ENCODE measurements at regions not wholly inside any gene's neighbourhood (a gene's known extent, or its start where the extent isn't known, plus 50 kb on each side); places are given as distances from the start of the nearest gene placed in this dataset.
"Not testable (repeated sequence)": the region's sequence is repeated elsewhere in the genome, so short reads cannot be mapped to it uniquely, and the experiment has no call there.

DNA sequence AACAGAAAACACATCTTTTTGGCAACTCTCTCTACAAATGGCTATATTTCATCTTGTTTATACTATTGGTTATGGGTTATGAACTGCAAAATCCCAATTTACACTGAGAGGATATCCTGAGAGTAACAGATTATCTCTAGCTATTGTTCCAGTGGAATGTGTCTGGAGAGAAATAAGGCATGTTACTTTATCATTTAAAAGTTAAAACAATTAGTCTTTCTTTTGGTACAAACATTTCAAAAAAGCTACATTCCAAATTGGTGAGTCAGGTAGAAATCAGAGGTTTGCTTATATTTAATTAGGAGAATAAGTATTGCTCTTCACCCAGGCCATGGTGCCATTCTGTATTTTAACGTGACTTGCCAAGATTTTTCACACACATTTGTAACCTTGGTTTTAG is 411.6 kb downstream of the CCER1 start:
- Histone ChIP-seq H3K4me3 (replicated peaks in 1 of 4; ENCODE audit: control extremely low read depth in 1 of 4, insufficient read depth in 1 of 4, low read depth in 3 of 4, low read length in 4 of 4) (peak overlapping the region in 1 of 4 experiments; percentile 21), H3K9ac (ENCODE audit: insufficient read depth, low read length) (no peak overlapping the region), H4K20me1 (ENCODE audit: control insufficient read depth, extremely low read depth, insufficient read depth, low read length) (no peaks in the 10 kb centered on the region), H3K4me2 (ENCODE audit: extremely low read depth, insufficient read depth, low read length) (no peak overlapping the region), H3K27me3 (ENCODE audit: control insufficient read depth, insufficient read depth, low read length) (no peaks in the 10 kb centered on the region), H3K27ac (ENCODE audit: insufficient read depth, low read length) (no peak overlapping the region), H2AFZ (ENCODE audit: low read length) (no peak overlapping the region), H3K36me3 (ENCODE audit: control insufficient read depth, insufficient read depth, low read length) (no peaks in the 10 kb centered on the region), H3K4me1 (ENCODE audit: control insufficient read depth, extremely low read depth, insufficient read depth, low read length) (no peaks in the 10 kb centered on the region), H3K9me3 (ENCODE audit: control insufficient read depth, insufficient read depth, low read depth, low read length) (no peaks in the 10 kb centered on the region), H3K79me2 (ENCODE audit: control insufficient read depth, insufficient read depth, low read length) (no peaks in the 10 kb centered on the region)
- TF ChIP-seq, protein P1, sequence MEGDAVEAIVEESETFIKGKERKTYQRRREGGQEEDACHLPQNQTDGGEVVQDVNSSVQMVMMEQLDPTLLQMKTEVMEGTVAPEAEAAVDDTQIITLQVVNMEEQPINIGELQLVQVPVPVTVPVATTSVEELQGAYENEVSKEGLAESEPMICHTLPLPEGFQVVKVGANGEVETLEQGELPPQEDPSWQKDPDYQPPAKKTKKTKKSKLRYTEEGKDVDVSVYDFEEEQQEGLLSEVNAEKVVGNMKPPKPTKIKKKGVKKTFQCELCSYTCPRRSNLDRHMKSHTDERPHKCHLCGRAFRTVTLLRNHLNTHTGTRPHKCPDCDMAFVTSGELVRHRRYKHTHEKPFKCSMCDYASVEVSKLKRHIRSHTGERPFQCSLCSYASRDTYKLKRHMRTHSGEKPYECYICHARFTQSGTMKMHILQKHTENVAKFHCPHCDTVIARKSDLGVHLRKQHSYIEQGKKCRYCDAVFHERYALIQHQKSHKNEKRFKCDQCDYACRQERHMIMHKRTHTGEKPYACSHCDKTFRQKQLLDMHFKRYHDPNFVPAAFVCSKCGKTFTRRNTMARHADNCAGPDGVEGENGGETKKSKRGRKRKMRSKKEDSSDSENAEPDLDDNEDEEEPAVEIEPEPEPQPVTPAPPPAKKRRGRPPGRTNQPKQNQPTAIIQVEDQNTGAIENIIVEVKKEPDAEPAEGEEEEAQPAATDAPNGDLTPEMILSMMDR (conservative IDR thresholded peaks at IDR 0.05 in 1 of 2, IDR thresholded peaks at IDR 0.05 in 1 of 2; ENCODE audit: low read depth in 1 of 2, low read length in 2 of 2) = no peak
- TF ChIP-seq EZH2 (IDR thresholded peaks at IDR 0.05; ENCODE audit: low read length, missing control alignments) = no peak
- DNase-seq (ENCODE audit: low read depth in 2 of 2) = peak; percentile 59 to 76

DNA sequence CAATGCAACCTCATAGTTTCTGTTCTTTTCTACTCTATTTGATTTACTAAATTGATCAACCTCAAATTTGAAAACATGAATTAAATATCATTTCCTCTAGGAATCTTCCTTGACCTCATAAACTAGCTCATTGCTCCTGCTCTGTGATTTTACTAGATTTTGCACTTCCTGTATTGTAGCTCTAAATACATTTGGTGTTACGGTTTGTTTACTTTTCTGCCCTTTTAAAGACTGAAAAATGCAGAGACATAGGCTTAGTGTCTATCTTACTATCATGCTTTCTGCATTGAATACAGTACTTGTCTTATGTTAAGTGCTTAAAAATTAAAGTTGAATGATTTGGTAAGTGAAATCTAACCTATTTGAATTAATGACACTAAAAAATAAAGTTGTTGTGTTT is 412.1 kb downstream of the CCER1 start:
- not testable (repeated sequence) for H3K27me3 ChIP-seq (ENCODE audit: control insufficient read depth, insufficient read depth, low read length); H3K4me1 ChIP-seq (ENCODE audit: control insufficient read depth, extremely low read depth, insufficient read depth, low read length); H3K4me3 ChIP-seq (replicated peaks in 1 of 4; ENCODE audit: control extremely low read depth in 1 of 4, insufficient read depth in 1 of 4, low read depth in 3 of 4, low read length in 4 of 4); H3K4me2 ChIP-seq (ENCODE audit: extremely low read depth, insufficient read depth, low read length); H2AFZ ChIP-seq (ENCODE audit: low read length); H3K9ac ChIP-seq (ENCODE audit: insufficient read depth, low read length); H3K9me3 ChIP-seq (ENCODE audit: control insufficient read depth, insufficient read depth, low read depth, low read length); DNase-seq (ENCODE audit: low read depth in 2 of 2); H3K27ac ChIP-seq (ENCODE audit: insufficient read depth, low read length); H3K79me2 ChIP-seq (ENCODE audit: control insufficient read depth, insufficient read depth, low read length); H4K20me1 ChIP-seq (ENCODE audit: control insufficient read depth, extremely low read depth, insufficient read depth, low read length); H3K36me3 ChIP-seq (ENCODE audit: control insufficient read depth, insufficient read depth, low read length)

DNA sequence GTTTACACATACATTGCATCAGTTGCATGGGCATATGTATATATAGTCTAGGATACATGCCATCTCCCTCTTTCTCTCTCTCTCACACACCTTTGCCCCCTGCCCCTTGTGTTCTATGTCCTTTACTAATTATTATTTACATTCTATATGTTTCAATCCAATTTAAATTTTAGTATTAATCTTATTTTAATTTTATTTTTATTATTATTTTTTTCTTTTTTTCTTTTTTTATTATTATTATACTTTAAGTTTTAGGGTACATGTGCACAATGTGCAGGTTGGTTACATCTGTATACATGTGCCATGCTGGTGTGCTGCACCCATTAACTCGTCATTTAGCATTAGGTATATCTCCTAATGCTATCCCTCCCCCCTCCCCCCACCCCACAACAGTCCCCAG is 421.1 kb downstream of the CCER1 start:
- not testable (repeated sequence) for H3K4me3 ChIP-seq (replicated peaks in 1 of 4; ENCODE audit: control extremely low read depth in 1 of 4, insufficient read depth in 1 of 4, low read depth in 3 of 4, low read length in 4 of 4); H3K9me3 ChIP-seq (ENCODE audit: control insufficient read depth, insufficient read depth, low read depth, low read length); H3K9ac ChIP-seq (ENCODE audit: insufficient read depth, low read length); H3K4me2 ChIP-seq (ENCODE audit: extremely low read depth, insufficient read depth, low read length); H3K27ac ChIP-seq (ENCODE audit: insufficient read depth, low read length); H3K4me1 ChIP-seq (ENCODE audit: control insufficient read depth, extremely low read depth, insufficient read depth, low read length); DNase-seq (ENCODE audit: low read depth in 2 of 2); H2AFZ ChIP-seq (ENCODE audit: low read length); H4K20me1 ChIP-seq (ENCODE audit: control insufficient read depth, extremely low read depth, insufficient read depth, low read length); H3K27me3 ChIP-seq (ENCODE audit: control insufficient read depth, insufficient read depth, low read length); H3K36me3 ChIP-seq (ENCODE audit: control insufficient read depth, insufficient read depth, low read length); H3K79me2 ChIP-seq (ENCODE audit: control insufficient read depth, insufficient read depth, low read length)

DNA sequence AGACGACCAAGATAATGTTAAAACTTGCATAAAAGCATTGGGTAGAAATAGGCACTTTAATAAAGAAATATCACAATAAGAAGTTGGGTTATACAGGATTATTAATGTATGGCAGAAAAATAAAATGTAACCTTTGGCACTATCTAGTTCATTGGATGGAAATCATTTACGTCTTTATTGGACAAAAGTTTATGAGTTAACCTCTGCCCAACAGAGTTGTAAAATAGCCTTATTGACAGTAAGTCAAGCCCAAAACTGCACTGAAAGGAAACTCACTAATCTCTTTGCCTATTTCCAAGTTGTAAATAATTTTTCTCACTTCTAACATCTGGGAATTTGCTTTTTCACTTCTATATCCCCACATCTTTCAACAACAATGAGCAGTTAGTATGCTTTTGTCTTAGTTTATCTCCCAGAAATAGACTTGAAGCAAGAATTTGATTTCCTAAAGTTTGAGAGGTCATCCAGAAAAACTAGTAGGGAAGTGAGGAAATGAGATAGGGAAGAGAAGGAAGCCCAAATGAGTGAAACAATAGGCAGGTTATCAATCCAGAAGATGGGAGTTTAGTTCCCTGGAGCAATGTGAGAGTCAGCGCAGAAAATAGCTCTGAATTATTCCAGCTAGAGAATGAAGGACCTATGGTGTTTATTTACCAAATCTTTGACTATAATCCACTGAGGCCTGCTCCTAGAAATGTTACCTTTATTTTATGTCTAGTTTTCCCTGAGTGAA is 434.8 kb downstream of the CCER1 start:
- H3K9ac ChIP-seq (ENCODE audit: insufficient read depth, low read length) = no peak overlapping the region
- no peaks in the 10 kb centered on the region for H4K20me1 ChIP-seq (ENCODE audit: control insufficient read depth, extremely low read depth, insufficient read depth, low read length)
- TF ChIP-seq, protein P1 (conservative IDR thresholded peaks at IDR 0.05 in 1 of 2, IDR thresholded peaks at IDR 0.05 in 1 of 2; ENCODE audit: low read depth in 1 of 2, low read length in 2 of 2) = no peak
- TF ChIP-seq EZH2 (IDR thresholded peaks at IDR 0.05; ENCODE audit: low read length, missing control alignments) = no peak
- no peaks in the 10 kb centered on the region for H3K36me3 ChIP-seq (ENCODE audit: control insufficient read depth, insufficient read depth, low read length)
- no peaks in the 10 kb centered on the region for H3K9me3 ChIP-seq (ENCODE audit: control insufficient read depth, insufficient read depth, low read depth, low read length)
- no peaks in the 10 kb centered on the region for H3K27me3 ChIP-seq (ENCODE audit: control insufficient read depth, insufficient read depth, low read length)
- no peaks in the 10 kb centered on the region for H3K79me2 ChIP-seq (ENCODE audit: control insufficient read depth, insufficient read depth, low read length)
- H2AFZ ChIP-seq (ENCODE audit: low read length) = no peak overlapping the region
- peaks cover 2% of the 10 kb centered on the region for H3K4me1 ChIP-seq (ENCODE audit: control insufficient read depth, extremely low read depth, insufficient read depth, low read length)
- no peak overlapping the region for H3K4me3 ChIP-seq (replicated peaks in 1 of 4; ENCODE audit: control extremely low read depth in 1 of 4, insufficient read depth in 1 of 4, low read depth in 3 of 4, low read length in 4 of 4)
- H3K27ac ChIP-seq (ENCODE audit: insufficient read depth, low read length) = no peak overlapping the region
- DNase-seq (ENCODE audit: low read depth in 2 of 2) = no peak
- H3K4me2 ChIP-seq (ENCODE audit: extremely low read depth, insufficient read depth, low read length) = no peak overlapping the region
